Sigmoid colon (tissue), 4 donors: ENCODE measurements at regions not wholly inside any gene's neighbourhood (a gene's known extent, or its start where the extent isn't known, plus 50 kb on each side); places are given as distances from the start of the nearest gene placed in this dataset.

Experiments used
- POLR2A ChIP-seq, 2 donors: fragments of 450-650 bp; IDR thresholded peaks; one replicate each; pipeline ENCODE4 v1.6.1; 2016; ENCODE audit warnings: antibody characterized with exemption in 2 of 2, mild to moderate bottlenecking in 2 of 2, moderate library complexity in 2 of 2
- POLR2AphosphoS5 ChIP-seq, 4 donors: sonication (generic); formaldehyde crosslinking; IDR thresholded peaks; one replicate each; pipeline ENCODE4 v1.6.1; 2017; ENCODE audit warnings: antibody characterized with exemption in 4 of 4
- TF ChIP-seq, protein P1 (sequence below), 4 experiments: fragments of 450-650 bp in 3 of 4; fragments of 200-600 bp in 1 of 4; IDR thresholded peaks; one replicate each; pipeline ENCODE4 v1.5.1; 2016 to 2019; ENCODE audit warnings: antibody characterized with exemption in 4 of 4, mild to moderate bottlenecking in 3 of 4, moderate library complexity in 2 of 4

DNA sequence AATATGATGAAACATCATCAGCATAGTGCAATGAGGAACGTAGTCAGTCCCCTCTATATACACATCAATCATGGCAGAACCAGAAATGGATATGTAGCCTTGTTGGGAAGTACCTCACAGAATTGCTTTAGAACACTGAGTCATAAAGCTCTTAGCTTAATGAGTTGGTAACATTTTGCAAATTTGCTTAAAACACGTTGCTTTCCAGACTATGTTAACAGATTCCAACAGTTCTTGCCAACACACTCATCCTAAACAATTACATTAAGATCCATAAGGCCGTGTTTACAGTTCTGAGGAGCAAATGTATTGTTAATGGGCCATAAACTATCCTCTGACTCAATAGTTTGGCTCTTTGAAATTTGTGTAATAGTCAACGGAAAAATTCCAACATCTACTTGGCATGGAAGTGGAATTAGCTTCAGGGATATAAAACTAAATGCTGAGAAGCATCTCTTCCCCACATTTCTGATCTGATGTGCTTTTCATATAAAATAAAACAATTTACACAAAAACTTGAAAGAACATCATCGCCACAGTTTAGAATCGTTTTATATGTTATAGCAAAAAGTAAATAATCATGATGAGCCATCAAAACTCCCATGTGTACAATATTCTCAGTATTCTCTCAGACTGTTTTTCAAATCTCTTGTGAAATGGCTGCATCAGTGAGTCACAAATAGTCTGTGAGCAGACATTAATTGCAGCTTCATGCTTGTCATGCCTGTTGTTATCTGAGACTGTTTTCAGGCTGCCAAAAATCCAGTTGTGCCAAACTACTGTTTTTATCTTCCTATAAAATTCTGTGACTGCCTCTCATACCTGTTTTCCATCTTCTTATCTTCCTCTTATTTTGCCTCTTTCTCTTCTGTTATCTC is 291.9 kb downstream of the COX7C start:
- TF ChIP-seq, protein P1, sequence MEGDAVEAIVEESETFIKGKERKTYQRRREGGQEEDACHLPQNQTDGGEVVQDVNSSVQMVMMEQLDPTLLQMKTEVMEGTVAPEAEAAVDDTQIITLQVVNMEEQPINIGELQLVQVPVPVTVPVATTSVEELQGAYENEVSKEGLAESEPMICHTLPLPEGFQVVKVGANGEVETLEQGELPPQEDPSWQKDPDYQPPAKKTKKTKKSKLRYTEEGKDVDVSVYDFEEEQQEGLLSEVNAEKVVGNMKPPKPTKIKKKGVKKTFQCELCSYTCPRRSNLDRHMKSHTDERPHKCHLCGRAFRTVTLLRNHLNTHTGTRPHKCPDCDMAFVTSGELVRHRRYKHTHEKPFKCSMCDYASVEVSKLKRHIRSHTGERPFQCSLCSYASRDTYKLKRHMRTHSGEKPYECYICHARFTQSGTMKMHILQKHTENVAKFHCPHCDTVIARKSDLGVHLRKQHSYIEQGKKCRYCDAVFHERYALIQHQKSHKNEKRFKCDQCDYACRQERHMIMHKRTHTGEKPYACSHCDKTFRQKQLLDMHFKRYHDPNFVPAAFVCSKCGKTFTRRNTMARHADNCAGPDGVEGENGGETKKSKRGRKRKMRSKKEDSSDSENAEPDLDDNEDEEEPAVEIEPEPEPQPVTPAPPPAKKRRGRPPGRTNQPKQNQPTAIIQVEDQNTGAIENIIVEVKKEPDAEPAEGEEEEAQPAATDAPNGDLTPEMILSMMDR (IDR thresholded peaks at IDR 0.05) = no peak
- no peak for TF ChIP-seq POLR2AphosphoS5 (IDR thresholded peaks at IDR 0.05)
- no peak for TF ChIP-seq POLR2A (IDR thresholded peaks at IDR 0.05)
